IMR-90 (cell line): ENCODE measurements at regions not wholly inside any gene's neighbourhood (a gene's known extent, or its start where the extent isn't known, plus 50 kb on each side); places are given as distances from the start of the nearest gene placed in this dataset.

Source experiments
- ATAC-seq: fragments of 200-7000 bp; cut with Tn5 transposase; 2 replicates; pipeline ENCODE4 v1.9.1; 2020; ENCODE audit warnings: low read depth, mild to moderate bottlenecking, moderate library complexity
- BruUV-seq: library from RNA; stranded (reverse); fragments of 400-500 nt; replicated peaks from 2 replicates; lab custom pipeline; 2021; lab: Mats Ljungman, UMichigan
- CTCF ChIA-PET: fragments of 300-600 bp; formaldehyde crosslinking; extraction: SDS; loops from one replicate; lab custom pipeline; 2021; ENCODE audit warnings: antibody characterized with exemption; lab: Yijun Ruan, JAX
- POLR2A ChIA-PET: fragments of 300-600 bp; sonication (Branson Sonifier 250); formaldehyde crosslinking; loops from one replicate; lab custom pipeline; 2022; ENCODE audit warnings: antibody characterized with exemption; ENCODE audit not compliant: unreplicated experiment; lab: Charles Lee
- DNase-seq: peaks from one replicate; pipeline ENCODE4 v3.0.0; 2013
- H2AFZ ChIP-seq: replicated peaks from 2 replicates; pipeline ENCODE3; 2013; ENCODE audit warnings: low read length, mild to moderate bottlenecking; ENCODE audit not compliant: poor library complexity
- H2AK5ac ChIP-seq: 2 replicates; pipeline ENCODE4 v1.6.1; 2013; ENCODE audit warnings: low read depth, low read length, inconsistent platforms
- H2AK9ac ChIP-seq: replicated peaks from 2 replicates; pipeline ENCODE3; 2013; ENCODE audit warnings: mild to moderate bottlenecking, low read depth, low read length, moderate library complexity; ENCODE audit not compliant: poor library complexity
- H2BK120ac ChIP-seq: 2 replicates; pipeline ENCODE4 v1.6.1; 2013; ENCODE audit warnings: low read depth, low read length, inconsistent platforms
- H2BK15ac ChIP-seq: 3 replicates; pipeline ENCODE4 v1.6.1; 2013; ENCODE audit warnings: low read depth, low read length, inconsistent platforms
- H2BK20ac ChIP-seq: 2 replicates; pipeline ENCODE4 v1.6.1; 2013; ENCODE audit warnings: low read depth, mild to moderate bottlenecking, inconsistent platforms, low read length, moderate library complexity
- H2BK5ac ChIP-seq: 2 replicates; pipeline ENCODE4 v1.6.1; 2013; ENCODE audit warnings: mild to moderate bottlenecking, low read depth, low read length, inconsistent platforms; ENCODE audit not compliant: poor library complexity, severe bottlenecking
- H3K14ac ChIP-seq: replicated peaks from 2 replicates; pipeline ENCODE4 v1.6.1; 2013; ENCODE audit warnings: low read depth, low read length, inconsistent platforms
- H3K18ac ChIP-seq: 2 replicates; pipeline ENCODE4 v1.6.1; 2013; ENCODE audit warnings: low read depth, low read length, control low read depth
- H3K23ac ChIP-seq: 2 replicates; pipeline ENCODE4 v1.6.1; 2013; ENCODE audit warnings: low read depth, low read length, inconsistent platforms
- H3K27ac ChIP-seq: 2 replicates; pipeline ENCODE4 v1.5.1; 2013; ENCODE audit warnings: mild to moderate bottlenecking, control low read depth, low read length; ENCODE audit not compliant: insufficient read depth
- H3K27me3 ChIP-seq: 2 replicates; pipeline ENCODE4 v1.6.1; 2013; ENCODE audit warnings: low read length; ENCODE audit not compliant: control insufficient read depth, insufficient read depth
- H3K36me3 ChIP-seq: 2 replicates; pipeline ENCODE4 v1.6.1; 2013; ENCODE audit warnings: low read length, mixed read lengths; ENCODE audit not compliant: control insufficient read depth, insufficient read depth
- H3K4ac ChIP-seq: 2 replicates; pipeline ENCODE4 v1.6.1; 2013; ENCODE audit warnings: low read depth, low read length, inconsistent platforms
- H3K4me1 ChIP-seq: 2 replicates; pipeline ENCODE4 v1.6.1; 2013; ENCODE audit warnings: low read length, mixed read lengths; ENCODE audit not compliant: control insufficient read depth, insufficient read depth
- H3K4me2 ChIP-seq: 2 replicates; pipeline ENCODE4 v1.6.1; 2013; ENCODE audit warnings: low read depth, mild to moderate bottlenecking, control low read depth, low read length, moderate library complexity
- H3K4me3 ChIP-seq: 2 replicates; pipeline ENCODE4 v1.5.1; 2013; ENCODE audit warnings: low read depth, mild to moderate bottlenecking, control low read depth, low read length, moderate library complexity; ENCODE audit not compliant: insufficient read depth
- H3K56ac ChIP-seq: 2 replicates; pipeline ENCODE4 v1.6.1; 2013; ENCODE audit warnings: low read length, inconsistent platforms; ENCODE audit not compliant: insufficient read depth; ENCODE audit errors: extremely low read depth
- H3K79me1 ChIP-seq, 2 experiments: 2 replicates each; pipeline ENCODE4 v1.6.1; 2013; ENCODE audit warnings: low read length in 2 of 2, inconsistent platforms in 1 of 2, low read depth in 1 of 2
- H3K9ac ChIP-seq: 2 replicates; pipeline ENCODE4 v1.6.1; 2013; ENCODE audit warnings: low read depth, low read length, control low read depth
- H3K9me1 ChIP-seq: 2 replicates; pipeline ENCODE4 v1.6.1; 2013; ENCODE audit warnings: low read length, inconsistent platforms; ENCODE audit not compliant: insufficient read depth
- H3K9me3 ChIP-seq: 2 replicates; pipeline ENCODE4 v1.6.1; 2013; ENCODE audit warnings: low read length; ENCODE audit not compliant: control insufficient read depth, insufficient read depth
- H4K20me1 ChIP-seq: 2 replicates; pipeline ENCODE4 v1.6.1; 2013; ENCODE audit warnings: low read length, inconsistent platforms; ENCODE audit not compliant: insufficient read depth
- H4K5ac ChIP-seq: 2 replicates; pipeline ENCODE4 v1.6.1; 2013; ENCODE audit warnings: mild to moderate bottlenecking, low read depth, low read length, control low read depth
- H4K8ac ChIP-seq, 2 experiments: 2 replicates each; pipeline ENCODE4 v1.6.1; 2013; ENCODE audit warnings: low read depth in 2 of 2, low read length in 2 of 2, control low read depth in 1 of 2, inconsistent platforms in 1 of 2
- H4K91ac ChIP-seq: 2 replicates; pipeline ENCODE4 v1.6.1; 2013; ENCODE audit warnings: low read depth, low read length, inconsistent platforms; ENCODE audit not compliant: insufficient read depth
- MAZ ChIP-seq: IDR thresholded peaks from 2 replicates; pipeline ENCODE4 v1.6.1; 2012; ENCODE audit warnings: low read depth, mild to moderate bottlenecking, low read length, improper control_type of control experiment, moderate library complexity, borderline replicate concordance
- WGBS, 2 experiments: methylation state at CpG; one replicate each; pipeline versions ENCODE4 v1.1.5 to v1.1.7; 2013; ENCODE audit warnings: missing lambda C conversion rate in 2 of 2; ENCODE audit not compliant: insufficient read length in 1 of 2; ENCODE audit errors: extremely low coverage in 2 of 2; 5-methylcytosine and 5-hydroxymethylcytosine counted together
- dilution Hi-C: fragments of 300-500 bp; cut with HindIII; formaldehyde crosslinking; loops from one replicate; pipeline ENCODE4 v1.14.3; 2018; ENCODE audit warnings: low sequenced_read_pairs; ENCODE audit not compliant: unreplicated experiment
- in situ Hi-C: fragments of 300-500 bp; cut with MboI; formaldehyde crosslinking; loops from 3 replicates; pipeline ENCODE4 v1.14.3; 2019; ENCODE audit warnings: low sequenced_read_pairs, inconsistent platforms, mixed read lengths
- intact Hi-C: fragments of 100-400 bp; cut with micrococcal nuclease; formaldehyde crosslinking; loops from 2 replicates; pipeline ENCODE4 v1.10.0; 2022

DNA sequence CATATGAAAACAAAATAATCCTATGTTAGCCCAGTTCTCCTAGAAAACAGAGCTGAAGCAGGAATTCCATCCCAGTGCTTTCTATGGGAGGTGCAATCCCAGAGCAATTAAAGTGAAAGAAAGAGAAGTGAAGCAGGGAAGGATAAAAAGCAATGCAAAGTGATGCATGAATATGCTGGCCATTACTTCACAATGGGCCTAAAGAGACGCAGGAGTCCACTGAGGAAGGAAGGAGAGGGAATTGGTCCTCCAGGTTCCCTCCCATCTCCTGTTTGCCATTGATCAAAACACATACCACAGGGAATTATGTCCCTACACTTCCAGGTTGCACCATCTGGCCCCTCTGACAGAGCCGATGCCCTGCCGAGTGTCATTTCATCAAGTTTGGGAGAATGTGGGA lies 392.2 kb upstream of the NFE2L3 start:
- Histone ChIP-seq H3K14ac (no peak overlapping the region), H3K4me1 (no peaks in the 10 kb centered on the region), H3K18ac (no peak overlapping the region), H3K27me3 (no peaks in the 10 kb centered on the region; the same call in 1 of the 2 replicates), H2AK9ac (no peak overlapping the region), H3K79me1 (no peaks in the 10 kb centered on the region), H4K91ac (no peak overlapping the region), H3K36me3 (no peaks in the 10 kb centered on the region), H3K4me3 (no peak overlapping the region), H4K8ac (no peak overlapping the region), H3K56ac (no peak overlapping the region), H4K20me1 (no peaks in the 10 kb centered on the region), H3K9ac (no peak overlapping the region), H3K27ac (no peak overlapping the region), H3K9me1 (no peaks in the 10 kb centered on the region), H2BK120ac (no peak overlapping the region), H2AK5ac (no peak overlapping the region), H3K9me3 (no peaks in the 10 kb centered on the region), H4K5ac (no peak overlapping the region), H2BK5ac (no peak overlapping the region), H3K4me2 (no peak overlapping the region), H3K23ac (no peak overlapping the region), H2BK15ac (no peak overlapping the region), H3K4ac (no peak overlapping the region), H2AFZ (no peak overlapping the region), H2BK20ac (no peak overlapping the region)
- no peak for ATAC-seq
- BruUV-seq: no TSS peak
- ChIA-PET POLR2A (no interaction called here), CTCF (no interaction called here)
- dilution Hi-C loops (no loop called here), intact Hi-C loops (no loop called here), in situ Hi-C loops (no loop called here)
- no peak for DNase-seq
- WGBS, 2 experiments: no CpG with 5 or more reads among the region's 3 CpGs
- no peak for TF ChIP-seq MAZ
